HG03139 (cell line): ENCODE measurements at regions not wholly inside any gene's neighbourhood (a gene's known extent, or its start where the extent isn't known, plus 50 kb on each side); places are given as distances from the start of the nearest gene placed in this dataset.

Experiments used
- ATAC-seq: cut with Tn5 transposase; IDR thresholded peaks from one replicate; pipeline ENCODE4 v1.9.1; 2021; ENCODE audit not compliant: unreplicated experiment

- no peak for ATAC-seq
Measured at GRCh38 chr6:147621263-147621662, 112.8 kb downstream of the SAMD5 start.

GRCh38 chr6:147621961-147622360, 113.5 kb downstream of the SAMD5 start:
- ATAC-seq, result no peak

DNA sequence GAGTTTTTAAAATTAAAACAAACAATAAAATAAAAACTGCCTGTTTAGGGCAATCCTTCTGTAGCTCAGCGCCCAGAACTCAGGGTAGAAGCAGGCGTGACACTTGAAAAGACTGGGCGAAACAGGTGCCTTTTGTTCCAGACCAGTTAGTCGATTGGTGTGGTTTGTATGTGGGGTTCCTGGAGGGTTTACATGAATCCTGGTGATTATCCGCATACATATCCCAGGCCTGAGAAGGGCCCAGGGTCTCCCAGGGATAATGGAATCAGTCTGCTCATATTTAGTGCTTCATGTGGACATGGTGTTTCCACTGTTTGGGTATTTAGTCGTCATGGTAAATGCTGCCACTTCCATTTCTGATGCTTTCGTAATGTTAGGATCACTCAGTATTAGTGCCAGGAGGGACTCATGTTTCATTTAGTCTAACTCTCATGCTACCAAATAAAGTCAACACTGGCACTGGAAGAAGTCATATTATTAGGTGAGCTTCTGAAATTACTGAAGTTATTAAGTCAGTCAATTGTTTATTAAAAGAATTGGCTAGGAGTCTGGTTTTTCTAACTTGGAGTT, 116.5 kb downstream of the SAMD5 start:
- no peak for ATAC-seq

- no peak for ATAC-seq
Measured at GRCh38 chr6:147625946-147626345, 117.5 kb downstream of the SAMD5 start.

DNA sequence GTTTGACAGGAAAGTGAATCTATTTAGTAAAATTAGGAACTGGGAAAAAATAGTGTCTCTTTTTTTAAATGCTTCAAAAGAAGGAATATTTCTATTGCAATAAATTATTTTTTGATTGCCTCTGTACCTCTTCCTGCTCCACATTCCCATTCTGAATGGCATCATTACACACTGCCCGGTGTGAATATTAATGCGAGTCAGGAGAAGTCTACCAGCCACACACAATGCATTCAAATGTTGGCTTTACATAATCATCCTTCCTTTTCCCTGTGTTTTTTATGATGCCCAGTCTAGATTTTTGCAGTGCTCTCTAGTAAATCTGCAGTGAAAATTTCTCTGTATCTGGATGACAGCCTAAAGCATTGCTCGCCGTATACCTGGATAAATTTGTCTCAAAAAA, 118.9 kb downstream of the SAMD5 start:
- ATAC-seq, result no peak

GRCh38 chr6:147633191-147633590, 124.7 kb downstream of the SAMD5 start:
- no peak for ATAC-seq

GRCh38 chr6:147637620-147638195, 129.2 kb downstream of the SAMD5 start:
- ATAC-seq, result no peak

- ATAC-seq, result no peak
Measured at GRCh38 chr6:147639279-147639678, 130.8 kb downstream of the SAMD5 start.

DNA sequence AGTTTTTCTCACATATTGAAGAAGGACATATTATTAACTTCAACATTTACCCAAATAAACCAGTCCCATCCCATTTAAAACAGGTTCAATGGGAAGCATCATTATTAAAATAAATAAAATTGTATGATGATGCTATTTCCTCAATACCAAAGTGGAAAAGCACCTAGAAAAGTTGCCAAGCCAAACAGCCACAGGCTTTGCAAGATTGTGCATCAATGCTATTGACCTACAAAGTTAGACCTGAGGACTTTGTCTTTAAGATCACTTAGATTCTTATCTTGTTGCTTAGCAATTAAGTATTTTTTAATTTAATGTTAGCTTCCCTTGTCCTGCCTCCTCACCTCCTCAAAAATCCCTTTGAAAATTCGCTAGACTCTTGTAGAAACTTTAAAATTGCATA, 132.1 kb downstream of the SAMD5 start:
- ATAC-seq, result no peak

DNA sequence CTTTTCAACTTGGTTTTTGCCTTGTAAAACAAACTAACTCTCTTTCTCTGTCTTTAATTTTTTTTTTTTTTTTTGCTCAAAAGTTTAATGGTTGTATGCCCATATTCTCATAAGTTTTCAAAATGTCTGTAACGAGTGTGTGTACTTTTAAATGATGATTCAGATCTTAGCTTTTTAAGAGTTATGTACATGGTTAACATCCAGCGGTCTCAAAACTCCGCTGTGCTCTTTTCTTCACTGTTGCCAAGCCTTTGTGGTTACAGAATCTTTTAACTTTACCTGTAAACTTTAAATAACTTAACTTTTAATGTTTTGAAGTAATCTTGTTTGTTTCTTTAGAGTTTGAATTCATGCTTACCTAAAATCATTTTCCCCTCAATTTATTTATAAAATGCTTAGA, 133.0 kb downstream of the SAMD5 start:
- ATAC-seq, result no peak

DNA sequence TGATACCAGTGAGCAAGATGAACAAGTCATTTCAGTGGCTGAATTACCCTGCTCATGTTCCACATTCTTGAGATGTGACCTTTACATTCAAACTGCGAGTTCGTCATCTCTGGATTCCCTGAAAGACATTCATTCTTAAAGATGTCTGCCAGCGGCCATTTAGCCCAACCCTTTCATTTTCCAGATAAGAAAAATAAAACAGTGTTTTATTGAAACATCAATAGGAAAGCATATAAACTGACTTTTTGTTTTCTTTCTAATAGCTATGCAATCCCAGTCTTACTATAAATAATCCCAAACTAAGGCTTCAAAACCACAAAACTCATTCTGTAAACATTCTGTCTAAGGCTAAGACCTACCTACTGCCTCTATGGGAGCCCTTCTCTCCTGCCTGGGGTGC, 134.0 kb downstream of the SAMD5 start:
- ATAC-seq, result no peak

DNA sequence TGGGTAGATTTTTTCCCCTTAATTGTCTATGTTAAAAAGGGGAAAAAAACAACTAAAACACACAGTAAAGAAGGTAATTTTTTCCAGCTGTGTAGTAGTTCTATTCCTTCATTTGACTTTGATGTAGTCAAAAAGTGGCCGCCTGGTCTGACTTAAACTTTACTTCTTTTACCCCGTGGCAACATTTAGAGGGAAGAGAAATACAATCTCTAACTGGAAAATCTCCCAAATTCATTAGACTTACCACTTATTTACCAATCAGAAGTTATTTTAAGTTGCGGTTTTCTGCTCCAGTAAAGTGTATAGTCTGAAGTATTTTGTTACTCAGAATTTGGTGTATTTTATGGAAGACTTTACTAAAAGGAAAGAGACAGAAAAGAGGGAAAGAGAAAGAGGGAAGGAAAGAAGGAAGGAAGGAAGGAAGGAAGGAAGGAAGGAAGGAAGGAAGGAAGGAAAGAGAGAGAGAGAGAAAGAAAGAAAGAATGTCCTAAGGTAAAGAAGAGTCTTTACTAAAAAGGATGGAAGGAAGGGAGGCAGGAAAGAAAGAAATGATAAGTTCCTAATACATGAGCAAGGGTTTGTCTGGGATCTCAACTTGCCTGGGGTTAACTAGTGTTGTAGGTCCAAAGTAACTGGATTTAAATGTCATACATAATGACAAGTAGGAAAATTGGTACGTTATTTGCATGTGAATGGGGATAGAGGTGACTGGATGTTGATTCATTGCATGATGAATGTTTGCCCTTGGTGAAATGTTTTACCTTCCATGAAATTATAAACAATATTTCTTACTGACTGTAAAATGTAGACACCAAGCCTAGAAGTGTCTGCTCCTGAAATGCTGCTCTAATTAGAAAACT, 135.1 kb downstream of the SAMD5 start:
- no peak for ATAC-seq

GRCh38 chr6:147648916-147649315, 140.4 kb downstream of the SAMD5 start:
- no peak for ATAC-seq

DNA sequence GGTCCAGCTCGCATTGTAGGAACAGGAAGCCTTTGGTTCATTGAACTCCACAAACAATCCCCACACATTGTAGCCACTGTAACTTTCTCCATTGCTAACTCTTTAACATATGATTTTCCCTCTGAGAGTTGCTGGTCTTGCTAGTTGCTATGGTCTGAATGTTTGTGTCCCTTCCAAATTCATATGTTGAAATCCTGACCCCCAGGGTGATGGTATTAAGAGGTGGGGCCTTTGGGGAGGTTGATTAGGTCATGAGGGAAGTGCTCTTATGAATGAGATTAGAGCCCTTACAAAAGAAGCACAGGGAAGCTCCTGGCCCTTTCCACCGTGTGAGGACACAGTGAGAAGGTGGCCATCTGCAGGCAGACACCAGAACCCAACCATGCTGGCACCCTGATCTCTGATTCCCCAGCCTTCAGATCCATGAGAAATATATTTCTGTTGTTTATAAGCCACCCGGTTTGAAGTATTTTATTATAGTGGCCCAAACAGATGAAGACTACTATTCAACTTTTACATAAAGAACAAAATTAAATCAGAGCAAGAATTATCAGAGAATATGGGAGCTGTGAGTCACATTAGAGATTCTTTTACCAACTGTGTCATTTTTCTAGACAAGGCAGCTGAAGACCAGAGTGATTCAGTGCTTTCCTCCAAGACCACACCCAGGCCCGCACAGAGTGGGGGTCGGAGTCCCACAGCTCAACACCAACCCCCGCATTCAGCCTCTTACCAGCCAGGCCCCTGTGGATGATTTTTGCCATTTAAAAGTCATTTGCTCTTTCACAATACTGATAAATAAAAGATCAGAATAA, 143.0 kb downstream of the SAMD5 start:
- ATAC-seq, result no peak

- ATAC-seq, result no peak
Measured at GRCh38 chr6:147653631-147654030, 145.1 kb downstream of the SAMD5 start.

DNA sequence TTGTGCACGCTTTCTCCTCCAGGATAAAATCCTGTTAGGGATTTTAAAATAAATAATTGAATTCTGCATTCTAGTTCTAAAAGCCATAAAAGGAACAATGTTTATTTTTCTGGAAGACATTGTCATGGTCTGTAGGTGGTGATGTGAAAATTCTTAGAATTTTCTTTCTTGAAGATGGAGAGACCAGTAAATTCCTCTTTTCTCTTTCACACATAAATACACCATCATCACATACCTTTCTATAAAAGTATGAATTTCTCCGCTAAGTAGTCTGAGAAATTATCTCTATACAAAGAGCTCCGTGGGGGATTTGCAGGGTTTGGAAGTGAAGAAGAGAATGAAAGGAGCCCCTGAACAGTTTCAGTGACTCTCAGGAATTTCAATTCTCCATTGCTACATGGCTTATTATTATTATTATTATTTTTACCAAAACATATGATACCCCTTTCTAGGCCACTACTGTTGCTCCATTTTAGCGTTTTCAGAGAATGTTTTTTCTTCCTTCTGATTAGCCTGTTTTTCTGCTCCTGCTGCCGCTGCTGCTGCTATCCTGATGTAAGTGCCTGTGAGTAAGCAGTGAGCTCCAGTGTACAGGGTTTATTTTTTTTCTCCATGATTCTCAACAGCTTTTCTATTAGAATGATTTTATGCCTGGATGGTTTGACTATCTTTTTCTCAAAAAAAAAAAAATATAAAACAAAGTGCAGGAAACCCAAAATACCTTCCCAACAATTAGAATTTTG, 145.8 kb downstream of the SAMD5 start:
- ATAC-seq, result no peak

GRCh38 chr6:147660334-147661311, 152.1 kb downstream of the SAMD5 start:
- no peak for ATAC-seq

GRCh38 chr6:147662646-147663045, 154.2 kb downstream of the SAMD5 start:
- no peak for ATAC-seq

DNA sequence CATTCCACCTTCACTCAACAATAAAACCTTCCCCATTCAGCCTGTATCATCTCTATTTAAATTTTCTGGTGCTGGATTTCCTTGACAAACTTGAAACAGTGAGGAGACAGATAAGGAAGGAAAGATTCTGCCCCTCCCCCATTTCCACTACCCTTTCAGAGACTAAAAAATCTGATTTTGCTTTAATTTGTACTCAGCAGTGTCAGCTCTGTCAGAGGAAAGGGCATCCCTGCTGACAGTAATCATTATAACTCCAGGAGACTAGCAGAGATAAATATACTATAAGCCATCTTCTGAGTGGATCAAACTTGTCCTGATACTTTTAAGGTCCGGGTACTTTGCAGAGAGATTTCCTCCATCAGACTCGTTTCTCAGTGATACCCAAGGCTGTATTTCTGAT, 155.6 kb downstream of the SAMD5 start:
- ATAC-seq, result no peak

GRCh38 chr6:147666255-147666654, 157.8 kb downstream of the SAMD5 start:
- ATAC-seq, result no peak
